Pancreas (tissue), 10 donors: ENCODE measurements at regions not wholly inside any gene's neighbourhood (a gene's known extent, or its start where the extent isn't known, plus 50 kb on each side); places are given as distances from the start of the nearest gene placed in this dataset.

ENCODE experiments used
- ATAC-seq, 4 donors: fragments of 200-7000 bp; cut with Tn5 transposase; one replicate each; pipeline versions ENCODE4 v1.8.0 to v1.9.1; 2020; ENCODE audit warnings: mild to moderate bottlenecking in 4 of 4, moderate library complexity in 4 of 4
- DNase-seq, 6 donors: peaks; one replicate each; pipeline ENCODE4 v3.0.0-alpha.2; 2020
- FAIRE-seq: peaks from 2 replicates; lab custom pipeline; 2012; peaks lifted over from hg19 to GRCh38; lab: Jason Lieb, UNC
- H3K27ac ChIP-seq, 4 donors: fragments of 200-600 bp; sonication (generic); 1 replicate in 3 of 4; 2 replicates in 1 of 4; pipeline versions ENCODE4 v1.5.0 to v1.8.0; 2020
- H3K27me3 ChIP-seq, 4 donors: fragments of 200-600 bp; one replicate each; pipeline ENCODE4 v1.8.0; 2021
- H3K36me3 ChIP-seq, 3 donors: fragments of 200-600 bp; sonication (generic) in 1 of 3; one replicate each; pipeline versions ENCODE4 v1.5.0 to v1.8.0; 2020 to 2021
- H3K4me1 ChIP-seq, 3 donors: fragments of 200-600 bp; one replicate each; pipeline ENCODE4 v1.8.0; 2021
- H3K4me3 ChIP-seq, 4 donors: fragments of 200-600 bp; sonication (generic) in 2 of 4; one replicate each; pipeline versions ENCODE4 v1.5.0 to v1.8.0; 2020 to 2021
- H3K9me3 ChIP-seq, 4 donors: fragments of 200-600 bp; one replicate each; pipeline ENCODE4 v1.8.0; 2021
- CTCF ChIP-seq, 4 donors: fragments of 200-600 bp; sonication (generic) in 3 of 4; IDR thresholded peaks; one replicate each; pipeline versions ENCODE4 v1.5.0 to v1.8.0; 2021; ENCODE audit warnings: antibody characterized with exemption in 4 of 4
- WGBS, 2 donors: extraction: QIAGEN DNeasy Blood & Tissue Kit; methylation state at CpG; one replicate each; pipeline ENCODE4 v1.1.7; 2013; 5-methylcytosine and 5-hydroxymethylcytosine counted together
- intact Hi-C, 3 donors: fragments of 100-400 bp; cut with DNase I; formaldehyde crosslinking; loops; one replicate each; pipeline versions ENCODE4 v1.11.1 to v1.14.2; 2022
- donor health status: healthy with polysubstance abuse.
- donor health status: DM: no; HTN: no; CAD: no; lungs with moderate emphysema.
- donor health status: DM: no; HTN: no; CAD: no.
- donor health status: control.
- donor health status: control.
- donor health status: Bipolar disorder and iron deficiency.
- donor health status: DM: yes; HTN: yes; CAD: no.
- donor health status: DM: no; HTN: no; CAD: no.
- donor health status: DM: no; HTN: no; CAD: no.
- donor health status: DM: yes; HTN: yes; CAD: no.

GRCh38 chr12:124424516-124424905, 129.6 kb downstream of the RFLNA start:
- Histone ChIP-seq H3K4me1 (peaks cover 10 to 14% (median 13%) of the 10 kb centered on the region in 3 donors), H3K27me3 (no peaks in the 10 kb centered on the region), H3K27ac (peak overlapping the region in 1 of 4 donors; percentile 93), H3K4me3 (no peak overlapping the region), H3K9me3 (no peaks in the 10 kb centered on the region), H3K36me3 (peaks cover 0 to 25% (median 7%) of the 10 kb centered on the region in 3 donors)
- DNase-seq, result no peak
- no peak for ATAC-seq
- intact Hi-C loops, result no loop called here
- no peak for TF ChIP-seq CTCF (IDR thresholded peaks at IDR 0.05)
- WGBS, 2 donors, result 90 to 91% methylated on average over 10 of the region's 10 CpGs
- no peak for FAIRE-seq

- H3K36me3 ChIP-seq, result peaks cover 0 to 25% (median 12%) of the 10 kb centered on the region in 3 donors
- FAIRE-seq (no peak), ATAC-seq (no peak), DNase-seq (no peak)
- no peaks in the 10 kb centered on the region for H3K27me3 ChIP-seq
- TF ChIP-seq CTCF (IDR thresholded peaks at IDR 0.05), result no peak
- 88% methylated on average over 26 of the region's 26 CpGs for WGBS, 2 donors
- intact Hi-C loops, result no loop called here
- H3K27ac ChIP-seq, result peak overlapping the region; percentile 74 to 93 (median 90)
- no peaks in the 10 kb centered on the region for H3K9me3 ChIP-seq
- no peak overlapping the region for H3K4me3 ChIP-seq
- H3K4me1 ChIP-seq, result peaks cover 10 to 14% (median 13%) of the 10 kb centered on the region in 3 donors
Observed at GRCh38 chr12:124423761-124424515, 129.0 kb downstream of the RFLNA start.

- Histone ChIP-seq H3K27me3 (no peaks in the 10 kb centered on the region), H3K4me1 (peaks cover 10 to 14% (median 13%) of the 10 kb centered on the region in 3 donors), H3K4me3 (peak overlapping the region in 1 of 4 donors; percentile 2), H3K36me3 (peaks cover 0 to 25% (median 13%) of the 10 kb centered on the region in 3 donors), H3K9me3 (no peaks in the 10 kb centered on the region), H3K27ac (peak overlapping the region; percentile 74 to 93 (median 90))
- 30 to 45% methylated on average over 36 to 37 of the region's 37 CpGs for WGBS, 2 donors
- DNase-seq (peak; percentile 82 to 93 (median 87)), FAIRE-seq (peak; percentile 64), ATAC-seq (peak; percentile 73 to 86 (median 80))
- no peak for TF ChIP-seq CTCF (IDR thresholded peaks at IDR 0.05)
- intact Hi-C loops, result no loop called here
Observed at GRCh38 chr12:124422570-124423523, 128.0 kb downstream of the RFLNA start.

GRCh38 chr12:124422142-124422569, 127.3 kb downstream of the RFLNA start:
- DNase-seq, result peak in 5 of 6 donors; percentile 57 to 76 (median 71)
- FAIRE-seq, result no peak
- Histone ChIP-seq H3K27ac (peak overlapping the region; percentile 74 to 93 (median 90)), H3K9me3 (no peaks in the 10 kb centered on the region), H3K36me3 (peaks cover 0 to 25% (median 13%) of the 10 kb centered on the region in 3 donors), H3K4me3 (peak overlapping the region in 1 of 4 donors; percentile 2), H3K27me3 (no peaks in the 10 kb centered on the region), H3K4me1 (peaks cover 10 to 14% (median 13%) of the 10 kb centered on the region in 3 donors)
- intact Hi-C loops, result no loop called here
- ATAC-seq, result peak; percentile 60 to 76 (median 67)
- no peak for TF ChIP-seq CTCF (IDR thresholded peaks at IDR 0.05)
- WGBS, 2 donors, result 62 to 65% methylated on average over 16 of the region's 16 CpGs
